ENCODE measurements at regions not wholly inside any gene's neighbourhood (a gene's known extent, or its start where the extent isn't known, plus 50 kb on each side); places are given as distances from the start of the nearest gene placed in this dataset.

- TF ChIP-seq TEAD4 (IDR thresholded peaks at IDR 0.05; ENCODE audit: low read depth, low read length) (no peak), MAX (IDR thresholded peaks at IDR 0.05) (no peak), CTCF (IDR thresholded peaks at IDR 0.05; ENCODE audit: control extremely low read depth in 1 of 3, insufficient read depth in 1 of 3, low read depth in 1 of 3, low read length in 3 of 3) (no peak), YY1 (IDR thresholded peaks at IDR 0.05; ENCODE audit: low read depth, low read length) (no peak), EP300 (IDR thresholded peaks at IDR 0.05; ENCODE audit: borderline replicate concordance in 1 of 2, low read depth in 2 of 2, low read length in 2 of 2) (no peak), MAFK (IDR thresholded peaks at IDR 0.05; ENCODE audit: low read depth, low read length) (no peak), ZNF274 (IDR thresholded peaks at IDR 0.05; ENCODE audit: borderline replicate concordance, extremely low read depth, low read length) (no peak), CHD2 (IDR thresholded peaks at IDR 0.05; ENCODE audit: low read length) (no peak), POLR2A (IDR thresholded peaks at IDR 0.05; ENCODE audit: control extremely low read depth in 1 of 2, low read depth in 2 of 2, low read length in 2 of 2) (no peak), EZH2 (IDR thresholded peaks at IDR 0.05; ENCODE audit: low read depth, low read length, severe bottlenecking) (no peak), TAF1 (IDR thresholded peaks at IDR 0.05; ENCODE audit: low read depth, low read length) (no peak)
Observed at GRCh38 chr15:87631775-87632174, 624.8 kb downstream of the NTRK3 start.
